CD1c-positive myeloid dendritic cell (primary cell): ENCODE measurements at regions not wholly inside any gene's neighbourhood (a gene's known extent, or its start where the extent isn't known, plus 50 kb on each side); places are given as distances from the start of the nearest gene placed in this dataset.
"Not testable (repeated sequence)": the region's sequence is repeated elsewhere in the genome, so short reads cannot be mapped to it uniquely, and the experiment has no call there.

ENCODE experiments used
- DNase-seq: peaks from one replicate; pipeline ENCODE4 v3.0.0-alpha.2; 2016; ENCODE audit errors: extremely low spot score

DNA sequence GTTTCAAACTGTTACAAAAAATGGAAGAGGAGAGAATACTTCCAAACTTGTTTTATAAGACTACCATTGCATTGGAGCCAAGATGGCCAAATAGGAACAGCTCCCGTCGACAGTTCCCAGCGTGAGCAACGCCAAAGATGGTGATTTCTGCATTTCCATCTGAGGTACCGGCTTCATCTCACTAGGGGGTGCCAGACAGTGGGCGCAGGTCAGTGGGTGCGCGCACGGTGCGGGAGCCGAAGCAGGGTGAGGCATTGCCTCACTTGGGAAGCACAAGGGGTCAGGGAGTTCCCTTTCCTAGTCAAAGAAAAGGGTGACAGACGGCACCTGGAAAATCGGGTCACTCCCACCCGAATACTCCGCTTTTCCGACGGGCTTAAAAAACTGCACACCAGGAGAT lies 149.7 kb upstream of the POF1B start:
- not testable (repeated sequence) for DNase-seq

DNA sequence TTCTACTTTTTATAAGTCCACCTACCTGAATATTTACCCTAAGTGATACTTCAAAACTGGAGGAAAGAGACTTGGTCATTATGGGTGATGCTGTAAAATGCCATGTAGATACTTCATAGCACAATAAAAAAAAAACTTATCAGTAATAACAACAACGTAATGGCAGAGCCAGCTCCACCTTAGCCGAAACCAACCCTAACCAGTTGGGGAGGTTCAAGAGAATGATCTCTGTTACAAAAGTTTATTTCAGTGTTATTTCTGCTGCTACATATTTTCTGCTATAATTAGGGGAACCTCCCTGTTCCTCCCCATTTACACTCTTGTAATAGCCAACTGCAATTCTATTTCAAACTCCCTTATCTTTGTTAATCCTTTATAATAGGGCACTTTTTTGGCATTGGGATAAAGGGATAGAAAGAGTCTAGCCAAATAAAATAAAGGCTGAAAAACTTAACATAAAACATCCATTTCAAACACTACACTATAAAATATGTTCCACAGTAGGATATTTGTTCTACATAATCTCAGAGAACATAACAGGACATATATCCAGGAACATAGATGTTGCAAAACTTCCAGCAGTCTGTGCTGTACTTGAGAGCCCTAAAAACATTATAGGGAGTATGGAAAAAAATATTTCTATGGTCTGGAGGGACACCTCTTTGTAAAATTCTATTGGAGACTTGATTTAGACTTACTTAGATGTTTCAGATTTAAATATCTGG lies 138.7 kb upstream of the POF1B start:
- no peak for DNase-seq

DNA sequence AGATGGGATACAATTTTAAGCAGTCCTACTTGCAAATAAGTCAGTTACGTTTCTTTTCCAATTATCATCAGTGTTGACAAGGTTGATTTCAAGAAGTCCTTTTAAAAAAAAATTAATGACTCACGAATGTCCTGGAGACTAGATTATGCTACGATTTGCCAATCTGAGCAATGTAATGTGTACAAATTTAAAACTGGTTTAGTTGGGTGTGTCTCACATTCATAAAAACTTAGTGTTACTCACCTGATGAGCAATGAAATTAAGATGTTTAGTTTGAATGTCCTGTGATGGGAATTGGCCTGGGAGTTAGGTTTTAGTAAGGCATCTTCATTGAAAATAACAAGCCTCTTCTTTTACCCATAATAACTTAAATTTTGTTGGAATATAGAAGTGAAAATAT lies 136.7 kb upstream of the POF1B start:
- no peak for DNase-seq

DNA sequence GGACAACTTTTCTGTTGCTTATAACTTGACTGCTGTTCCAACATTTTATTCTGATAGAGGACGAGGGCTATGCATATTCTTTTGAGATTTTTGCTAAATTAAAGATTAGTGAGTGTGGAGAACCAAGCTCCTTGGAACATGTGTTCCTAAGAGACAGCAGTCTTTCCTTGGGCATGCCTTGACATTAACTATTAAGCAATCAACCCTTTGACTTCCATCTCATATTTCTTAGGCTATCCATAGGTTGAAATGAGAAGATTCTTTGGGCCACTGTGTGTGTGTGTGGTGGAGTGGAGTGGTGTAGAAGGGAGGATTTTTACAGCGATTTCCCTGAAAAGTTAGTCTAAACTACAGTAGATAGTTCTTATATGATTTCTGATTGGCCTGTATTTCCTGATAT lies 127.4 kb upstream of the POF1B start:
- no peak for DNase-seq

DNA sequence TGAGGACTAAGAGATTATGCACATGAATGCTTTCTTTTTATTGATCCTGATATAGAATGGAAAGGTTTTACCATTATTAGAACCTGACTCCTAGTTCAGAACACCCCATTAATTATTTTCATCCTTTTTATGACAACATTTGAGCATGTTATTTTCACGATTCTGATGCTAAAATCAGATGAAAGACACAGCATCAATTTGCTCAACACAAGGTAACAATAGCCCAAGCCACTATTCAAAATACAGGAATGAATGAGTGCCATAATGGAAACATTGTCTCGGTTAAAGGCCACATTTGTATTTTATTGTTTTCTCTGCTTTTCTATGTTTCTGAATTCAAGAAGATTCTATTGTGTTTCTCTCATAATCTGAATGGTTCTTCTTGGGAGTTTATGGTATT lies 126.3 kb upstream of the POF1B start:
- no peak for DNase-seq

DNA sequence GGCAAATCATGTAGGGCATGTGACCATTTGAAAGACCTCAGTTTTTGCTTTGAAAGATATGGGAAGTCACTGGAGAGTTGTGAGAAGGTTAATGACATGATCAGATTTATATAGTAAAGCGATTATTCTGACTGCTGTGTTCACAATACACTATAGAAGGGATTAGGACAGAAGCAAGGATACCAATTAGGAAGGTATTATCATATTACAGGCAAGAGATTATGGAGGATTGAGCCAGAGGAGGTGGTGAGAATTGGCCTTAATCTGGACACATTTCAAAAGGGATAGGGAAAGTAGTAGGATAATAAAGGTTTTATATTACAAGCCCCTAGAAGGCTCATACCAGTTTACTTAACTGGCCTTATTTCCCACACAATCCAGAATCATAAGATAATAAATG lies 124.9 kb upstream of the POF1B start:
- no peak for DNase-seq

DNA sequence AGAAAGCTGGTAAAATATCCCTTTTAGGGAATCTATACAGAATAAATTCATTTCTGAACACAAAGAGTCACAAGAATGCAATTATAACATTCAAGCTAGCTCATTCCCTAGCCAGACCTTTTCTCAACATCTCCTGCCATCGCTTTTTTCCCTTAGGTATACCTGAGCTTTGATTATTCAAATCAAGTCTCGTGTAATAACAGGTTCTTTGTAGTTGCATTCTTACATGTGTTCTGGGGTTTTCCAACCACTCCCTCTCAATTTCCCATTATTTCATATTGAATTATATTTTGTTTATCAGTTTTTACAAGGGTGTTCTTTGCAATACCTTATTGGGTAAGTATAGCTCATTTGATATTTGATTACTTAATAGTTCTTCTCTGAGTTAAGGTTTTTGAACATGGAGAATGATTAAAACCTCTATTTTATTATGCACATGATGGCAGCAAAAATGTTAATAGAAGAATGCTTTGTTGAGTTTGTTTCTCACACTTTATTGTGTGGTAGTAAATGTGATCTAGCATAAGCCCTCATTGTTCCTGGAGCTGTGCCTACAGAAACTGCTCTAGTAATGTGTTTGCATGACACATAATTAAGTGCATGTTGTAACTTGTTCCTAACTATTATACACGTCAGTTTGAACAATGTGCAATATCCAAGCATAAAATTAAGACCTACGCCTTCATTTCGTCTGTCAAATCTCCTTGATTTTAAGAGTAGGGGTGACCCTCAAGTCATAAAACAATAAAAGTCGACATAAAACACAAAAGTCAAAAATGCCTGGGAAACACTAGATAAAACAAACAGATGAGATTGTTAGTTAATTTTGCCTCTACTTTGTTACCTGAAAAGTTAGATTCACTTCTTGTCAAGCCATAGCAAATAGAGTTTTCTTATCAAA lies 124.0 kb upstream of the POF1B start:
- no peak for DNase-seq

DNA sequence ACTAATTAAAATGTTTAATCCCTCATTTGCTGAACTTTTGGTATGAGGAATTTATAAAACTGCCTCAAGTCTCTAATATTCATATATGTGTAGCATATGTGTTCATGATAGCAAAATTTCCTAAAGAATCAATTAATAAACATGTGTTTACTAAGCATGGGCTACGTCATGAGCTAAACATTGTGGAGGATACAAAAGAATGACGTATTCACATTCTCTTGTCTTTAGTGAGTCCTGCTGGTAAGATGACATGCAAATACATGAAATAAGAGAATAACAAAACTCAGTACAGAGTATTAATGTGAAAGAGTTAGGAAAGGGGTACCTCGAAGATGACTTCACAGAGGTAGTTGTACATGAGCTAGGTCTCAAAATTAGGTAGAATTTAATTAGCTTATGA lies 121.9 kb upstream of the POF1B start:
- DNase-seq: no peak

DNA sequence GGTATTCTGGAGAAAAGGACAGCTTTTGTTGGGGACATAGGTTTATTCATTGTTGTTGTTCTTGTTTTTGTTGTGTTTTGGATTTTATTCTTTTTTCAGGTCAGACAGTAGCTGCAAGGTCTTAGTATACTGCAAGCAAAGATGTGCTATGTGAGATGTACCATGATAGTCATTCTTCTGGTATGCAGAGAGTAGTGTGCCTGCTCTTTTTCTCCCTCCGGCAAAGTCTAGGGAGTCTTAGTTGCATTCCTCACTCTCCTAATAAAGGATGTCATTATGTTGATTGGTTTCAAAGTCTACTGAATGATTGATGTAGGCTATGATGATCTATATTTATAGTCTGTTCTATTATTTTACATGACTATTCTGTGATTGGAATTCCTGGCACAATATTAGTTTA lies 119.9 kb upstream of the POF1B start:
- no peak for DNase-seq

DNA sequence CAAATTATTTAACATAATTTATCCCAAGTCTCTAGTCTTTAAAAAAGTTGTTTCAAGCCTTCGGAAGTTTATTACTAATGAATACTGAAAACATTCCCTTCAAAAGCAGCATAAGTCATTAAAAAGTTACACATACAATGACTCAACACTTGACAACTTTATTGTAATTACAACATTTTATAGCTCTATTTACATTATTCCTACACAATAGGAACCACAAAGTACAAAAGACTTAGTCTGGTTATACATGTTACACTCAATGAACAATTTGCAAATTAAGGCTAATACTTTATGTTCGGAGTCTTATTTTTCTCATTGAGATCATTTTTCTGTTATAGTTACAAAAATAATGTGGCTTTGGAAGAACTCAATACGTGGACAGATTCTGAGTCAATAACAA lies 114.4 kb upstream of the POF1B start:
- no peak for DNase-seq

DNA sequence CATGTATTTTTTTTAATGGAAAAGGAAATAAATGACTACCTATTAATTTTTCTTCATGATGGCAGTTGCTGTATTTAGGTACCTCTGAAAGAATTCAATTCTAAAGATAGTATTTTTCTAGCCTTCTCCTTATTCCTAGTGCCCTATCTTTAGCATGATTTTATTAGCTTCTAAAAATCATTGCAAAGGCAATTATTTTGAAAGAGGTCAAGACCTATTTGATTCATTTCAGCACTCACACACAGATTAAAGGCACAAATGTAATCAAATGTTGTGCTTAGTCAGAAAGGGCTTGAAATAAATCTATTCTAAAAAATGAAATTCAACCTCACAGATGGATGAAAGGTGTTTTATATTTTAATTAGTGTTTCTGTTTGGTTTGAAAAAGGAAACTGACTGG lies 74.8 kb upstream of the POF1B start:
- no peak for DNase-seq

DNA sequence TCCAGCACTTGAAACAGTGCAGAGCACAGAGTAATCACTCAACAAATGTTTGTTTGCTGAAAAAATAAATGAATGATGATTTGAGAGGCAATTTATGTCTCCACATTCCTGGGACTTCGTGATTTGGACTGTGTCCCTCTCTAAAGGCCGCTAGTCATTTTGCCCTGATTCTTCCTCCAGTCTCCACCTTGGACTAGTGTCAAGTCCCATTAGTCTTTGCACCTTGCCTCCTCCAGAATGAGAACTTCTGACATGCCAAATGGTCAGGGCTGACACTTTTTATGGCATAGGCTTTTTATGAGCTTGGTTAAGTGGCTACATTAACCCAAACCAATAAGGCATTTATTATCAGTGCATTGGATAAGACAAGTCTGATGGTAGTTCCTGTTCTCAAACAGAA lies 65.1 kb upstream of the POF1B start:
- DNase-seq: no peak
